Stimulated activated naive CD8-positive, alpha-beta T cell treated with anti-CD3 and anti-CD28 coated beads, Interleukin-15, amount 100 ng/mL, for 72 hours (primary cell): ENCODE measurements at regions not wholly inside any gene's neighbourhood (a gene's known extent, or its start where the extent isn't known, plus 50 kb on each side); places are given as distances from the start of the nearest gene placed in this dataset.

Experiments used
- ATAC-seq: fragments of 150-1000 bp; cut with Tn5 transposase; 2 replicates; pipeline ENCODE4 v1.10.0; 2021; ENCODE audit warnings: mild to moderate bottlenecking, moderate library complexity
- DNase-seq, 2 donors: peaks; one replicate each; pipeline ENCODE4 v3.0.0; 2021 to 2022
- H3K27ac Mint-ChIP-seq, 2 donors: one replicate each; pipeline ENCODE4 v1.8.0; 2022; ENCODE audit warnings: mild to moderate bottlenecking in 2 of 2, mixed read lengths in 2 of 2, moderate library complexity in 2 of 2
- H3K27me3 Mint-ChIP-seq: one replicate; pipeline ENCODE4 v1.8.0; 2022; ENCODE audit warnings: mixed read lengths
- H3K4me1 Mint-ChIP-seq: one replicate; pipeline ENCODE4 v1.8.0; 2022; ENCODE audit warnings: mild to moderate bottlenecking, mixed read lengths
- H3K4me3 Mint-ChIP-seq, 2 donors: one replicate each; pipeline ENCODE4 v1.8.0; 2022; ENCODE audit warnings: mild to moderate bottlenecking in 2 of 2, mixed read lengths in 2 of 2, moderate library complexity in 1 of 2
- H3K9me3 Mint-ChIP-seq, 2 donors: one replicate each; pipeline ENCODE4 v1.8.0; 2022; ENCODE audit warnings: mixed read lengths in 2 of 2

DNA sequence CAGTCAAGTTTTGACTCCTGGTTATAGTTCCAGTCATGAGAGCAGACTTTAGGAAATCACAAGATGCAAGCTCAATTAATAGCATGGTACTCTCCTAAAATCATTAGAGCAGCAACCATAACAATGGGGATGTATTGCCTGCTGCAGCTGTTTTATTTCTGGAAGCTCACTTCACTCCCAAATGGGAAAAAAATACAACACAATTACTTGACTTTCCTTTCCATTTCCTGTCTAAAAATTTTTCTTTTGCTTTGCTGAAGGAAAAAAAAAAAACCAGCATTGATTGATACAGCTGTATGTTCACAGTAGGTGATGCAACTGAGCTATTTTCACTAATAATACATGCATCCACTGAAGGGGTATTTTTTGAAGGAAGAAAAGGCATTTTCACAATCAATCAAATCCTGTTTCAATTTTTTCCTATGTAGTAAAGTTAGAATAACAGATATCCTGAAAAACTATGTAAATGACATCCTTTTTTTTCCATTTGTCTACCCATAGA lies 143.9 kb upstream of the NOVA1 start:
- H3K9me3 Mint-ChIP-seq = peaks cover 0 to 10% of the 10 kb centered on the region in 2 donors
- DNase-seq (no peak), ATAC-seq (no peak)
- H3K4me1 Mint-ChIP-seq = no peaks in the 10 kb centered on the region
- no peaks in the 10 kb centered on the region for H3K27me3 Mint-ChIP-seq
- no peak overlapping the region for H3K27ac Mint-ChIP-seq
- no peak overlapping the region for H3K4me3 Mint-ChIP-seq

DNA sequence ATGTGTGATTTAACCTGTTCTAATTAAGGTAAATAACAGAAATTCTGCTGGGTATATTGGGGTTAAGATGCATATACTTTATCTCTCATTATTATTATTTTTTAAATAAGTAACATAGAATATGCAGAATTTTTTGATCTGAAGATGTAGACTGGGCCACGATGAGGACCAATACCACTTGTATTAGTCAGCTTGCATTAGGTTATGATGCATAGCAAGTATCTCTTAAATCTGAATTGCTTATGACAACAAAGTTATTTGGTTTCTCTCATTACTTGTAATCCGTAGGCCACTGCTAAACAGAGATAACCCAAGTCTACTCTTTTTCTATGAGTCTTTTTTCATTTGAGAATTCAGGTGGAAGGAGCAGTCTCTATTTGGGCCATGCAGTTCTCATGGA lies 145.5 kb upstream of the NOVA1 start:
- no peaks in the 10 kb centered on the region for H3K27me3 Mint-ChIP-seq

DNA sequence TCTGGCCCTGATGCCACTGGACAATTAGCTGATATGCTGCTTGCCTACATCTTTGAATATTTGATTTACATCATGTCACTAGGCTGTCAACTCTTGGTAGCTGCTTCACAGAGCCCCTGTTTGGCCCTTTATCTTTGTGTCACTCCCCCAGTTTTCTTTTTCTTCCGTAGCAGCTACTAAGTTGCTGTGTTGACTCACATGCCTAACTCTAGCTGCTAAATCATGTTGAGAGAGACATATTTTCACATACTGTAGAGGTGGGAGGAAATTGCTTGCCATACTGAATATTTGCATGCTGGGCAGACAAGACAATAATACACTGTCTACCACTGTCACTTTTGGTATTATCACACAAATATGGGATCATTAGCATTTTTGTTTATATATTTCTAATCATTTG lies 147.1 kb upstream of the NOVA1 start:
- ATAC-seq = no peak
- no peak overlapping the region for H3K4me3 Mint-ChIP-seq
- no peaks in the 10 kb centered on the region for H3K27me3 Mint-ChIP-seq
- no peaks in the 10 kb centered on the region for H3K4me1 Mint-ChIP-seq
- no peak overlapping the region for H3K27ac Mint-ChIP-seq
- H3K9me3 Mint-ChIP-seq = peaks cover 0 to 15% of the 10 kb centered on the region in 2 donors
- DNase-seq = no peak

More for the DNA sequence above, 145.5 kb upstream of the NOVA1 start:
- no peak overlapping the region for H3K27ac Mint-ChIP-seq
- no peaks in the 10 kb centered on the region for H3K4me1 Mint-ChIP-seq
- ATAC-seq (no peak), DNase-seq (no peak)
- H3K9me3 Mint-ChIP-seq = peaks cover 0 to 15% of the 10 kb centered on the region in 2 donors
- H3K4me3 Mint-ChIP-seq = no peak overlapping the region

DNA sequence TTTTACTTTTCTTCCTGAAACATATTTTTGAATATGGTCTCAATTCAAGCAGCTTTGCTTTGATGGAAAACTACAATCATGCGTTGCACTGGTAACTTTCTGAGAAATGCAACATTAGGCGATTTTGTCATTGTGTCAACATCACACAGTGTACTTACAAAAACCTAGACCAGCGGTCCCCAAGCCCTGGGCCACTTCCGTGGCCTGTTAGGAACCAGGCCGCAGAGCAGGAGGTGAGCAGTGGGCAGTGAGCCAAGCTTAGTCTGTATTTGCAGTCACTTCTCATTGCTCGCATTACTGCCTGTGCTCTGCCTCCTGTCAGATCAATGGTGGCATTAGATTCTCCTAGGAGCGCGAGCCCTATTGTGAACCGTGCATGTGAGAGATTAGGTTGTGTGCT lies 163.7 kb upstream of the NOVA1 start:
- ATAC-seq (no peak), DNase-seq (no peak)
- Mint-ChIP-seq H3K9me3 (peaks cover 20 to 39% of the 10 kb centered on the region in 2 donors), H3K27ac (no peak overlapping the region), H3K4me1 (no peaks in the 10 kb centered on the region), H3K4me3 (no peak overlapping the region), H3K27me3 (no peaks in the 10 kb centered on the region)

DNA sequence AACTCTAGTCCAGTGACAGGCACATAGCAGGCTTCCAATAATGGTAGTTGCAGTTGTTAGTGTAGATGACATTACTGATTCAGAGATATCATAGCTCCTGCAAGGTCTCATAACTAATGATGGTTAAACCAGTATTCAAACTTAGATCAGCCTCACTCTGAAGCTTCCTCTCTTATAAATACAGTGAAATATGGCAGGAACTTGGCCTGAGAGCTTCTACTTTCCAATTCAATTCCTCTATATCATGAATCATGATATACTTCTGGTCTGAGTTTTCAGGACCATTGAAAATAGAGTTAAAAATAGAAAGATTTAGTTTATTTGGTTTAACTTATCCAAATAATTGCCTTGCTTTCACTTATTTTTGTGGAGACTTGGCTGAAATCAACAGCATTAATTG lies 167.5 kb upstream of the NOVA1 start:
- no peak for DNase-seq
- no peak for ATAC-seq
- Mint-ChIP-seq H3K27me3 (no peaks in the 10 kb centered on the region), H3K4me3 (no peak overlapping the region), H3K27ac (no peak overlapping the region), H3K9me3 (peaks cover 7 to 17% of the 10 kb centered on the region in 2 donors), H3K4me1 (no peaks in the 10 kb centered on the region)

DNA sequence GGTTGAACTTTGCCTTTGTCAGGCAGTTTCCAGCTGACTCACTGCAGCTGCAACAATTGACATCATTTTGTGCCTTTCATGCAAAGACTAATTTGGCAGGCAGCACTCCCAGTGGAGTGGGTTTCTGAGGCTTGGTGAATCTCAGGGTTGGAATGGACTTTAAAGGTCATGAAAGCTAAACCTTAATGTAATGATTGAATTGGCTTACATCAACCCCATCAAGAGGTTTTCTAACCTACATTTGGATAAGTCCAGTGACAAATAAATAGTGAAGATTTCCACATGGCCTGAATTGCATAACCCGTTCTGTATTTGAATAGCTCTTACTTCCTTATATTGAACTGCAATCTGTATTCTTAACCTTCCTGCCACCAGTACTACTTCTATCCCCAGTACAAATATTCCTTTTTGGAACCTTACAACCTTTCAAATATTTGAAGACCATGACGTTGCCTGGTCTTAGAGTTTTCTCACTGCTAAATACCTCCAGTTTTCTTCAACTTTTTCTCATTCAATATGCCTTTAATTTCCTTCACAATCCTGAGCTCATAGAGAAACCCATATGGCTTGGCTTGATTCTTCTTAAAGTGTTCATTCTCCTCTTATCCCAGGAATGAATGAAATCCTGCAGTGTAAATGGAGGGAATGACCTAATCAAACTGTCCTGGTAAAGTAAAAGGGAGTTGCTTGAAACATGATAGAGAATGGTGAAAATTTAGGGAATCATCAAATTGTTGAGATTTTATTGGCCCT lies 168.1 kb upstream of the NOVA1 start:
- Mint-ChIP-seq H3K9me3 (peaks cover 7 to 17% of the 10 kb centered on the region in 2 donors), H3K27ac (no peak overlapping the region), H3K4me1 (no peaks in the 10 kb centered on the region), H3K27me3 (no peaks in the 10 kb centered on the region), H3K4me3 (no peak overlapping the region)
- ATAC-seq (no peak), DNase-seq (no peak)

DNA sequence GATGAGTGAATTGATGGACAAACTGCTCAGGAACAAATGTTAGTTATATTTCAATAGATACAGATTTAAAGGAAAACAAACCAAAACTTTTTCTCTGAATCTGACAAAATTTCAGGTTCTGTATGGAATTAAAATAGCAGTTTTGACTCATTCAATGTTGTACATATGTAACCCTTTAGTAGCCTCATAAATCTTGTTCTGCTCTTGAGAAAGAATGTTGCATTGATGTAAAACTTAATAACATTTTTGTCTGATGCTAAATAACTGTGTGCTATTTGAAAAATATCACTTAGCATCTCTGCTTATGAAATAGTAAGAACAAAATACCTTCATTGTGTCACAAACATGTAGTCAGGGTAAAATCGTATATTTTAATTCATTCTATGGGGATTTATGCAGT lies 168.9 kb upstream of the NOVA1 start:
- no peak for ATAC-seq
- DNase-seq = no peak
- no peak overlapping the region for H3K4me3 Mint-ChIP-seq
- no peak overlapping the region for H3K27ac Mint-ChIP-seq
- H3K4me1 Mint-ChIP-seq = no peaks in the 10 kb centered on the region
- no peaks in the 10 kb centered on the region for H3K27me3 Mint-ChIP-seq
- H3K9me3 Mint-ChIP-seq = peaks cover 7 to 17% of the 10 kb centered on the region in 2 donors

DNA sequence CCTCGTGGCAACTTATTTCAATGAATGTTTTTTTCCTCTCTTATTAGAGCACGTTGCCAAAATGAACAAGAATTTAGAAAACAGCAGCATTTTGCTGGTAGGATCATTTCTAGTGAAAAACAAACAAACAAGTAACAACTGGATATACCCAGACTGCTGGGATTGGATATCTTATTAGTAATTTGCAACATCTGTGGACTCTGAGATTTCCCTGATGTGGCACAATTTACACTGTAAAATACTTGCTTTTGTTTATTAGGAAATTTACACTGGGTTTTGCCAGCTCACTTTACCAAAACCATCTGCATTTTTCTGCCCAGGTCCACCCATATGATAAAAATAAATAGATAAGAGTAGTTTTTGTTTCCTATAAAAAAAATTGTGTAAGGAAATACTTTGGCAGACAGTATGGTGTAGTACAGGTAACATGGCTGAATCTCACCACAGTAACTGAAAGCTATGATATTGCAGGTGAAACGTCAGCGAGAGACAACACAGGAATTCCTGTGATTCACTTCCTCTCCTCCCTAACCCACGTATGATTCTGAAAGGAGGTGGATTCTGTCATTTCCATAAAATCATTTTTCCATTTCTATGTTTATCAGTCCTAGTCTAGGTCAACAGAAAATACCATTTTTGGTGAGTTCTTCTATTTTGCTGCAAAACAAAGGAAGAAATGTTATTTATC lies 176.2 kb upstream of the NOVA1 start:
- Mint-ChIP-seq H3K9me3 (peaks cover 4 to 14% of the 10 kb centered on the region in 2 donors), H3K27me3 (no peaks in the 10 kb centered on the region), H3K4me1 (no peaks in the 10 kb centered on the region), H3K4me3 (no peak overlapping the region), H3K27ac (no peak overlapping the region)
- DNase-seq = no peak
- no peak for ATAC-seq

DNA sequence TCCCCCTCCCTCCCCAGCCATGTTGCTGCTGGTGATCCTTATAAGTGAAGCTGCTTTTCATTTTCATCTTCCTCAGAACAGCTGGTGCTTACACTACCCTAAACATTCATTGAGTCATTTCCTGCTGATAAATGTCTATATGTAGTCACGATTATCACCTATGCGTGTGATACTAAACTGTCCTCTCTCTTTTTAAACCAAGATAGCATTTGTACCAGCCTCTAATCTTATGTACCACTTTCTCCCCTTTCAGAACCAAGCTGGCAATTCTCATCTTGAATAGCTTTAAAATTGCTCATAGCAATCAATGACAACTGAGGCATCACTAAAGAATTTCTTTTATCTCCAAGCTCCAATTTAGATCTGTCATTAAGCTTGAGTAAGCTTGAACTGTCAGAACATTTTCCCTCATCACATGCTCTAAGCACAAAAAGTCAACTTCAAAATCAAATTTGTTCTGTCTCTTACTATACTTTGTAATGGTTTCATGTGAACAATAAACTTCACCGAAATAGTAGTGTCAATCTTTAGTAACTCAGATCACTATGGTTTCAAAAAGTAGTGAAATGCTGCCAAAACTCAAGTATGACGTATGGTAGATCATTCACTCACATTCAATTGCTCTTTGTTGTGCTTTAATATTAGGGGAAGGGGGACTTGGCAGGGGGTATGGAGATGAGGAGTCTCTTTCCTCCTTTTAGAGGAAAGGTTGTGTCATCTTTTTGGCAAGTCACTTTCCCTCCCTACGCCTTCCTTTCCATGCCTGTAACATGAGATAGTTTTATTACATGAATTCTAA lies 178.1 kb upstream of the NOVA1 start:
- DNase-seq = no peak
- H3K9me3 Mint-ChIP-seq = peaks cover 14% of the 10 kb centered on the region in 2 donors
- no peaks in the 10 kb centered on the region for H3K27me3 Mint-ChIP-seq

DNA sequence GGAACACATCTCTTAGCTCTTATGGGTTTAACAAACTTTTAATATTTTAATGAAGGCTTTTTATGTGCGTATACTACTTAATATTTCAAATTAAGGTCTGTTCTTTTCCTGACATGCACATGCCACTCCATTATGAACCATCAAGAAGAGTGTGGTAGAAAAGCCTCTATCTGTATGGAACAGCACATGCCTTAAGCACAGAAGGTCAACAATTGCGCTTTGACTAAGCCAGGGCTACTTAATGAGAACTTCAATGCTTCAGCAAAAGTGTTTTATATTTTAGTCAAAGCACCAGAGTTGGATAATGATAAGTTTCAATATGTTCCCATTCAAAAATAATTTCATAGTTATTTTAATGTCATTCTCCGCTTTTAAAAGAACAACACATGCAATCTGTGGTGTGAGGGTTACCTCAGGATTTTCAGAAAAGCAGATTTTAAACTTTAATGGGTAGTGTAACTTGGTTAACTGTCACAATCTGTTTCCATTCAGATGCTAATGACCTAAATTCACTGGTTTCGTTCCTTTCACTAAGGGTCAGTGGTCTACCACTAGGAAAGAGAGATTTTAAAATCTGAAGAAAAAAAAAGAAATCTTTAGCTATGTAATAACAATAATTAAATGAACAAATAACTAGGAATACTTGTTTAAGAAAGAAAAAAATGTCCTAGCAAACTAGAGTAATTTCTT lies 193.4 kb upstream of the NOVA1 start:
- H3K9me3 Mint-ChIP-seq = peaks cover 10 to 35% of the 10 kb centered on the region in 2 donors

More for the DNA sequence above, 178.1 kb upstream of the NOVA1 start:
- no peak overlapping the region for H3K27ac Mint-ChIP-seq
- no peak for ATAC-seq
- no peaks in the 10 kb centered on the region for H3K4me1 Mint-ChIP-seq
- H3K4me3 Mint-ChIP-seq = no peak overlapping the region

DNA sequence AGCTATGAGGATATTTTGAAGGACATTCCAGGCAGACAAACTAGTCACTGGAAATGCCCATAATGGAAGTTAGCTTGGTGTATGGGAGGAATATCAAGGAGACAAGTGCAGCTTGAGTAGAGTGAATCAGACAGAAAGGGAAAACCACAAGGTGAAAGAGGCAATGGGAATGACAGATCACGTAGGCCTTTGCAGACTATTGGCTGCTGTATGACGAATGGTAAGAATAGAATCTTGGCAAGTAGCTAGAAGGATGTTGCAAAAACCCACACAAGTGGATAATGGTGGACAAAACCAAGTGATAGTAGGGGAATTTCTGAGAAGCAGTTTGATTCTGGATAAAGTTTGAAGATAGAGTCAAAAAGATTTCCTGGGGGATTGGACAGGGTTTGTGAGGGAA lies 196.9 kb upstream of the NOVA1 start:
- no peak for DNase-seq
- H3K27ac Mint-ChIP-seq = no peak overlapping the region
- H3K4me1 Mint-ChIP-seq = no peaks in the 10 kb centered on the region
- H3K27me3 Mint-ChIP-seq = no peaks in the 10 kb centered on the region
- no peak overlapping the region for H3K4me3 Mint-ChIP-seq
- ATAC-seq = no peak
- peaks cover 5 to 29% of the 10 kb centered on the region in 2 donors for H3K9me3 Mint-ChIP-seq

More for the DNA sequence above, 193.4 kb upstream of the NOVA1 start:
- ATAC-seq = no peak
- H3K4me3 Mint-ChIP-seq = no peak overlapping the region
- H3K4me1 Mint-ChIP-seq = no peaks in the 10 kb centered on the region
- DNase-seq = no peak
- H3K27ac Mint-ChIP-seq = no peak overlapping the region
- no peaks in the 10 kb centered on the region for H3K27me3 Mint-ChIP-seq

DNA sequence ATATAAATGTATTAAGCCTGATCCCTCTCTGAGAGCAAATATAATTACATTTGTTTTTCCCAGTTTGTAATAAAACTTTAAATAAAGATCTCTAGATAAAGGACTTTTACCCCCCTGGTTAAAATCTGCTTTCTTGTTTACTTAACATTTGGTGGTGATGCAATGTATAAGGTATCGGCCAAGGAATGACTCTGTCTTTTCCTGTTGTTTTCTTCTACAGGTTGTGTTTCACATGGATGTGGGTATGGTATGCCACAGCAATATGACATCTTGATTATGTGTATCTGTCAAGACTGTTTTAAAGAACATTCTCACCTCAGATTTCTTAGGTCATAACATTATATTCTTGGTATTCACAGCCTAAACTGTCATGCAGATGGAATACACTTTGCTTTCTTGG lies 210.6 kb upstream of the NOVA1 start:
- DNase-seq = no peak
- Mint-ChIP-seq H3K4me1 (no peaks in the 10 kb centered on the region), H3K4me3 (no peak overlapping the region), H3K27ac (no peak overlapping the region), H3K9me3 (peaks cover 28 to 35% of the 10 kb centered on the region in 2 donors), H3K27me3 (no peaks in the 10 kb centered on the region)
- no peak for ATAC-seq

DNA sequence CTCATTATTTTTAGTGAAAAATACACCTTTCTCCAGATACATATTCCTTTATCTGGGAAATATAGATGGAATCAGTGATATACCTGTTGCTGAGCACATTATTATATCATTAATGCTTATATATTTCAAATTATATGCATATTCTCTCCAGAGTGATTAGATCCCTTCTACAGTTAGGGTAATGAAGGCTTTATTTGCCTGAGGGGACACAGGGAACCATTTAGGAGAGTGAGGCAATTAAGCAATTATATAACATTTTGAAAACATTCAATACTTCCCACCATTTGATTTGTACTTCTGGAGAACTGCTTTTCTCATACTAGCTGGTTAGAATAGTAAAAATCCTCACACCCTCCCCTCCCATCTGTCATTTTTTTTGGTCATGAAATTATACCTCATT lies 212.8 kb upstream of the NOVA1 start:
- Mint-ChIP-seq H3K4me1 (no peaks in the 10 kb centered on the region), H3K9me3 (peaks cover 11 to 21% of the 10 kb centered on the region in 2 donors), H3K27me3 (no peaks in the 10 kb centered on the region), H3K27ac (no peak overlapping the region), H3K4me3 (no peak overlapping the region)
- ATAC-seq (no peak), DNase-seq (no peak)

DNA sequence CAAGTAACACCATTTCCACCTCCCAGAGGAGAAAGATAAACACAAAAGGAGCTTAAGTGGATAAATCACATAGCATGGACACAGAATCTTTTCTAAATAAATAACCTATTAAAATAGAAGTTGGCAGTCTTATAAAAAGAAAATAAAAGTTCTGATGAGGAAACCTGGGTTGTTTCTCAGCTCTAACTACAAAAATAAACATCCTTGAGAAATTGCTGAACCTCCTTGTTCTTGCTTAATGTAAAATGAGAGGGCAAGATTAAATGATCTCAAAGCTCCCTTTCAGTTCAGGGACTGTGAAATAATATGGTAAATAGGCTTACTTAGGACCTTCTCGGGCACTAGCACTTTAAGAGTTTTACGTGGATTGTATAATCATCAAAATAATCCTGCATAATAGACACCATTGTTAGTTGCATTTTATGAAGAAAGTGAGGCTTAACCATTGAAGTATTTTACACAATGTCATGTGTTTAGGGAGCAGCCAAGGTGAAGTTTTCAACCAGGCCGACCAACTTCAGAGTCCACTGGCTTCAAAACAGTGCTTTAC lies 214.0 kb upstream of the NOVA1 start:
- H3K4me3 Mint-ChIP-seq = no peak overlapping the region
- H3K27me3 Mint-ChIP-seq = no peaks in the 10 kb centered on the region
- DNase-seq = no peak
- H3K9me3 Mint-ChIP-seq = peaks cover 0 to 10% of the 10 kb centered on the region in 2 donors
- no peaks in the 10 kb centered on the region for H3K4me1 Mint-ChIP-seq
- ATAC-seq = no peak
- no peak overlapping the region for H3K27ac Mint-ChIP-seq

DNA sequence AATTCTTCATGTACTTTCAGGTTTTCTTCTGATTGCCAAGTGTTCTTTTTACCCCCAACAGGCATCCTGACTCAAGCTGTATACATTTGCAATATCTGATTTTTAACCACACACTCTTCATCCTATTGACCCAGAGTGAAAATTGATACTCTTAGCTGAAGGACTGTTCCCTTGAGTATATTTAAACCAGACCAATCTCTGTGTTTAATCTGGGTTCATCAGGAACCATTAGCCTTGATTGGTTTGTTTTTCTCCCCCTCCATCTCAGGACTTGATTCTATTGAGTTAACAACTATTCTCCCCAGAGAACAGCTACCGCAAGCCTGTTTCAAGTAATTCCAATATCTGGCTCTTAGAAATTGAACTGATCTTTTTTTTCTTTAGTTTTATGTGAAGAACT lies 222.3 kb upstream of the NOVA1 start:
- DNase-seq (no peak), ATAC-seq (no peak)
- no peak overlapping the region for H3K27ac Mint-ChIP-seq
- H3K9me3 Mint-ChIP-seq = peaks cover 7 to 9% of the 10 kb centered on the region in 2 donors
- H3K4me1 Mint-ChIP-seq = no peaks in the 10 kb centered on the region
- H3K27me3 Mint-ChIP-seq = no peaks in the 10 kb centered on the region
- no peak overlapping the region for H3K4me3 Mint-ChIP-seq
